Loucy (cell line): ENCODE measurements at regions not wholly inside any gene's neighbourhood (a gene's known extent, or its start where the extent isn't known, plus 50 kb on each side); places are given as distances from the start of the nearest gene placed in this dataset.

ENCODE experiments used
- H2AFZ ChIP-seq: fragments of 200-600 bp; sonication (generic); 2 replicates; pipeline ENCODE4 v1.6.0; 2016; ENCODE audit warnings: antibody characterized with exemption, mild to moderate bottlenecking, low read length, moderate library complexity
- H3F3A ChIP-seq: fragments of 200-600 bp; 2 replicates; pipeline ENCODE4 v1.6.0; 2016; ENCODE audit warnings: antibody characterized with exemption, low read depth, mild to moderate bottlenecking
- H3K27me3 ChIP-seq: fragments of 200-600 bp; sonication (generic); 2 replicates; pipeline ENCODE4 v1.6.1; 2014; ENCODE audit warnings: low read length, mild to moderate bottlenecking; ENCODE audit not compliant: insufficient read depth, poor library complexity, severe bottlenecking
- H3K36me3 ChIP-seq: fragments of 200-600 bp; sonication (generic); 2 replicates; pipeline ENCODE4 v1.6.1; 2016; ENCODE audit warnings: low read length; ENCODE audit not compliant: insufficient read depth
- H3K4me1 ChIP-seq: fragments of 200-600 bp; sonication (generic); 2 replicates; pipeline ENCODE4 v1.5.1; 2014; ENCODE audit warnings: low read length, mild to moderate bottlenecking; ENCODE audit not compliant: insufficient read depth, poor library complexity, severe bottlenecking
- H3K4me2 ChIP-seq: fragments of 200-600 bp; sonication (generic); 2 replicates; pipeline ENCODE4 v1.6.0; 2014; ENCODE audit warnings: antibody characterized with exemption, low read length, low read depth, mild to moderate bottlenecking; ENCODE audit not compliant: poor library complexity, severe bottlenecking
- H3K4me3 ChIP-seq: fragments of 200-600 bp; sonication (generic); 2 replicates; pipeline ENCODE4 v1.5.1; 2014; ENCODE audit warnings: low read length, mild to moderate bottlenecking, mixed read lengths; ENCODE audit not compliant: poor library complexity, severe bottlenecking
- H3K79me2 ChIP-seq: fragments of 200-600 bp; sonication (generic); 2 replicates; pipeline ENCODE4 v1.6.1; 2014; ENCODE audit warnings: low read length; ENCODE audit not compliant: insufficient read depth
- H3K9ac ChIP-seq: fragments of 200-600 bp; sonication (generic); 2 replicates; pipeline ENCODE4 v1.6.0; 2014; ENCODE audit warnings: mild to moderate bottlenecking, low read depth, low read length, moderate library complexity; ENCODE audit not compliant: poor library complexity, severe bottlenecking
- H3K9me2 ChIP-seq: fragments of 200-600 bp; sonication (generic); replicated peaks from 2 replicates; pipeline ENCODE4 v1.6.1; 2016; ENCODE audit warnings: low read depth, low read length, mixed read lengths
- H3K9me3 ChIP-seq: fragments of 200-600 bp; sonication (generic); 2 replicates; pipeline ENCODE4 v1.6.1; 2014; ENCODE audit warnings: mild to moderate bottlenecking, antibody characterized with exemption, low read length, low read depth; ENCODE audit not compliant: insufficient read depth
- H4K20me1 ChIP-seq: fragments of 200-600 bp; sonication (generic); 2 replicates; pipeline ENCODE4 v1.6.0; 2014; ENCODE audit warnings: antibody characterized with exemption, low read length, mild to moderate bottlenecking; ENCODE audit not compliant: insufficient read depth, poor library complexity, severe bottlenecking
- EZH2phosphoT487 ChIP-seq: fragments of 200-600 bp; IDR thresholded peaks from 2 replicates; pipeline ENCODE4 v1.6.1; 2018; ENCODE audit warnings: antibody characterized with exemption, mild to moderate bottlenecking, moderate library complexity, borderline replicate concordance
- TF ChIP-seq, protein P1 (sequence below): fragments of 200-600 bp; sonication (generic); conservative IDR thresholded peaks from 2 replicates; pipeline ENCODE4 v1.5.1; 2014; ENCODE audit warnings: mild to moderate bottlenecking, antibody characterized with exemption, low read length

DNA sequence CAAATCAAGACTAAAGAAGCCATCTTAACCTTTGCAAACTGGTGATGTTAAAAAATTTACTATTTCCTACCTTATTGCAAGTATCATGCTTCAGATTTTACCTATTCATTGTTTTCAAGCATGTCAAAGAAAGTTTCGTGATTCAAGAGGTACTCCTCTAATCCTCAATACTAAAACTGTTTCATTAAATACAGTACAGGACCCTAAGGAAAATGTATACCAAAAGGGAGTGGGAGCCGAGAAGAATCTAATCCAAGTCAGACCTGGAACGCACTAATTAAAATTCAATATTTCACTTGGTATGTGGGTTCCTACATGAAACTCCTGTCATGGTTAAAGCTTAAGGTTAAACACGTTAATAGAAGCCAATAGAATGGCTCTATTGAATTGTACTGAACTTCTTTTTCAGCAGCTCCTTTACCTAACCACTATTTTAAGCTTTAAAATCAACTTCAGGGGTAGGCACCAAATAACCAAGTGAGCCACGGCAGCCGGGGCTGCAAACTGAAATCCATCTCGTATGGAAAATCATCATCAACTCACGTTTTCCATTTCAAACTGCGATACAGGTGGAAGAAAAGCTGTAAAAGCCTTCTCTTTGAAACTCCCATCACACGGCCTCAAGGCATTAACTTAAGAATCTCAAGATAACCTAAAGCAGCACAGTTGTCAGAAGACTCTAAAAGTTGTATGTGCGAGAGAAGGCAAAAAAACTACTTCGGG is 188.8 kb downstream of the ZEB2 start:
- Histone ChIP-seq H3K79me2 (peaks cover 50% of the 10 kb centered on the region), H3K9ac (peak overlapping the region; percentile 91), H3K4me2 (peak overlapping the region; percentile 84), H3K4me1 (peaks cover 50% of the 10 kb centered on the region), H3K27me3 (no peaks in the 10 kb centered on the region), H3K9me3 (no peaks in the 10 kb centered on the region), H3K9me2 (no peaks in the 10 kb centered on the region), H3K4me3 (peak overlapping the region; percentile 85), H4K20me1 (no peaks in the 10 kb centered on the region), H3K36me3 (no peaks in the 10 kb centered on the region), H2AFZ (peak overlapping the region; percentile 78; the same call in 1 of the 2 replicates), H3F3A (no peaks in the 10 kb centered on the region)
- TF ChIP-seq, protein P1, sequence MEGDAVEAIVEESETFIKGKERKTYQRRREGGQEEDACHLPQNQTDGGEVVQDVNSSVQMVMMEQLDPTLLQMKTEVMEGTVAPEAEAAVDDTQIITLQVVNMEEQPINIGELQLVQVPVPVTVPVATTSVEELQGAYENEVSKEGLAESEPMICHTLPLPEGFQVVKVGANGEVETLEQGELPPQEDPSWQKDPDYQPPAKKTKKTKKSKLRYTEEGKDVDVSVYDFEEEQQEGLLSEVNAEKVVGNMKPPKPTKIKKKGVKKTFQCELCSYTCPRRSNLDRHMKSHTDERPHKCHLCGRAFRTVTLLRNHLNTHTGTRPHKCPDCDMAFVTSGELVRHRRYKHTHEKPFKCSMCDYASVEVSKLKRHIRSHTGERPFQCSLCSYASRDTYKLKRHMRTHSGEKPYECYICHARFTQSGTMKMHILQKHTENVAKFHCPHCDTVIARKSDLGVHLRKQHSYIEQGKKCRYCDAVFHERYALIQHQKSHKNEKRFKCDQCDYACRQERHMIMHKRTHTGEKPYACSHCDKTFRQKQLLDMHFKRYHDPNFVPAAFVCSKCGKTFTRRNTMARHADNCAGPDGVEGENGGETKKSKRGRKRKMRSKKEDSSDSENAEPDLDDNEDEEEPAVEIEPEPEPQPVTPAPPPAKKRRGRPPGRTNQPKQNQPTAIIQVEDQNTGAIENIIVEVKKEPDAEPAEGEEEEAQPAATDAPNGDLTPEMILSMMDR, result no peak
- TF ChIP-seq EZH2phosphoT487, result no peak

DNA sequence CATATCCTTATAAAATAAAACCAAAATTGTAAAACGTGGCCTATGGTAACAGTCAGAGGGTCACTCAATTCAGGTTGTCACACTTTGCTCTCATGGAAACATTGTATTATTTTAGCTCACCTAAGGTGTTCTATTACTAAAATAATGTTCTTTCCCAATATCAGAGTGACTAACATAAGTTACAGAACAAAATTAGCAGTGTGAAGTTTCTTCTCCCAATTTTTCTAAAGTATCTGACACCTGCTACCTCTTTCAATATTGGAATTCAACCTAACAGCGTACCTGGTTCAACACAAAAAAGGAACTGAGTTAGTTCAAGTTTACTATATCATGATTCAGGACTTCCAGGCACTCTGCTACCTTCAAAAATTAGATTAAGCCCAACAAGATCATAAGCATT is 190.4 kb downstream of the ZEB2 start:
- Histone ChIP-seq H3K36me3 (no peaks in the 10 kb centered on the region), H3K9ac (peak overlapping the region; percentile 91), H3K79me2 (peaks cover 63% of the 10 kb centered on the region), H3K4me1 (peaks cover 63% of the 10 kb centered on the region), H2AFZ (no peak overlapping the region), H3K4me3 (peak overlapping the region; percentile 85), H3K9me3 (no peaks in the 10 kb centered on the region), H4K20me1 (no peaks in the 10 kb centered on the region), H3K9me2 (no peaks in the 10 kb centered on the region), H3K27me3 (no peaks in the 10 kb centered on the region), H3F3A (no peaks in the 10 kb centered on the region), H3K4me2 (peak overlapping the region; percentile 84)
- TF ChIP-seq, protein P1, result no peak
- no peak for TF ChIP-seq EZH2phosphoT487

DNA sequence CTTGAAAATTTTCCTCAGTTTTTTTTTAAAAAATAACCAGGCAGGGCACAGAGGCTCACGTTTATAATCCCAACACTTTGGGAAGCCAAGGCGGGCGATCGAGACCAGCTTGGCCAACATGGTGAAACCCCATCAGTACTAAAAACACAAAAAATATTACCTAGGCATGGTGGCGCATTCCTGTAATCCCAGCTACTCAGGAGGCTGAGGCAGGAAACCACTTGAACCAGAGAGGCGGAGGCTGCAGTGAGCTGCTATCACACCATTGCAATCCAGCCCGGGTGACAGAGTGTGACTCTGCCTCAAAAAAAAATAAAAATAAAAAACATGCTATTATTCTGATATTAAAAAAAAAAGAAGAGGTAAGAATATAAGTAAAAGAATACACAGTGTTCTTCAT is 191.0 kb downstream of the ZEB2 start:
- Histone ChIP-seq H3K79me2 (peaks cover 65% of the 10 kb centered on the region), H3K27me3 (no peaks in the 10 kb centered on the region), H3K4me3 (peak overlapping the region; percentile 85), H3K4me1 (peaks cover 69% of the 10 kb centered on the region), H3F3A (no peaks in the 10 kb centered on the region), H3K36me3 (no peaks in the 10 kb centered on the region), H4K20me1 (no peaks in the 10 kb centered on the region), H2AFZ (no peak overlapping the region), H3K9me3 (no peaks in the 10 kb centered on the region), H3K4me2 (peak overlapping the region; percentile 84), H3K9ac (peak overlapping the region; percentile 91), H3K9me2 (no peaks in the 10 kb centered on the region)
- no peak for TF ChIP-seq EZH2phosphoT487
- TF ChIP-seq, protein P1, result no peak
